HL-60 (cell line): ENCODE measurements at regions not wholly inside any gene's neighbourhood (a gene's known extent, or its start where the extent isn't known, plus 50 kb on each side); places are given as distances from the start of the nearest gene placed in this dataset.

Experiments
- DNase-seq, 2 experiments: peaks; one replicate each; pipeline ENCODE4 v3.0.0-alpha.2; 2010 to 2020; ENCODE audit warnings: low read depth in 1 of 2, low spot score in 1 of 2
- H3K27ac ChIP-seq: fragments of 250-450 bp; sonication (Bioruptor Pico); replicated peaks from 2 replicates; pipeline ENCODE4 v1.5.1; 2020; ENCODE audit warnings: mild to moderate bottlenecking, moderate library complexity
- H3K27me3 ChIP-seq: fragments of 250-450 bp; sonication (Bioruptor Pico); 2 replicates; pipeline ENCODE4 v1.5.1; 2021; ENCODE audit warnings: mild to moderate bottlenecking, moderate library complexity; ENCODE audit not compliant: insufficient read depth, poor library complexity, severe bottlenecking
- H3K4me3 ChIP-seq: replicated peaks from 2 replicates; pipeline ENCODE4 v1.5.1; 2011; ENCODE audit warnings: mild to moderate bottlenecking, control low read depth, low read length; ENCODE audit not compliant: insufficient read depth
- GABPA ChIP-seq: IDR thresholded peaks from 2 replicates; pipeline ENCODE4 v1.6.1; 2012; ENCODE audit warnings: low read depth
- POLR2AphosphoS5 ChIP-seq: IDR thresholded peaks from 2 replicates; pipeline ENCODE4 v1.6.1; 2012; ENCODE audit warnings: low read depth
- SPI1 ChIP-seq: IDR thresholded peaks from 2 replicates; pipeline ENCODE4 v1.6.1; 2012; ENCODE audit warnings: low read depth, mild to moderate bottlenecking, borderline replicate concordance
- TF ChIP-seq, protein P1 (sequence below): IDR thresholded peaks from one replicate; pipeline ENCODE4 v1.5.1; 2011; ENCODE audit warnings: low read length, control low read depth, inconsistent platforms; ENCODE audit not compliant: insufficient read depth
- TF ChIP-seq, protein P2 (sequence below): IDR thresholded peaks from 2 replicates; pipeline ENCODE4 v1.6.1; 2012; ENCODE audit warnings: low read depth; ENCODE audit not compliant: insufficient replicate concordance

DNA sequence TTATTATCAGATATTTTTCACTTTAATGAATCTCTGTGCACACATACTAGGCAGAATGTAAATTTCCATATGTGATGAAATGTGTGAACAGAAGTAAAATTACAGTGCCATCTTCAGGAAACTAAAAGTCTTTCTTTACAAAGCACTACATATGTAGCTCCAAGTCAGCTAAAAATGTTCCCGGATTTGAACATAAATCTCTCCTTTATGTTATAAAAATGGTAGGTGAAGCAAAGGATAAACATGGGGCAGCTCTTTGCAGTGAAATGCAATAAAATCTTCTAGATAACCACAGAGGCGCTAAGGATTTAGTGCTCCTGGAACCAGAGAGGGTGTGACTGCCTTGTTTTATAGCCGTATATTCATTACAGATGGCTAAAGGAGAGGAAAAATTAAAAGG, 104.9 kb upstream of the C7orf33 start:
- no peak for TF ChIP-seq SPI1
- TF ChIP-seq, protein P1, sequence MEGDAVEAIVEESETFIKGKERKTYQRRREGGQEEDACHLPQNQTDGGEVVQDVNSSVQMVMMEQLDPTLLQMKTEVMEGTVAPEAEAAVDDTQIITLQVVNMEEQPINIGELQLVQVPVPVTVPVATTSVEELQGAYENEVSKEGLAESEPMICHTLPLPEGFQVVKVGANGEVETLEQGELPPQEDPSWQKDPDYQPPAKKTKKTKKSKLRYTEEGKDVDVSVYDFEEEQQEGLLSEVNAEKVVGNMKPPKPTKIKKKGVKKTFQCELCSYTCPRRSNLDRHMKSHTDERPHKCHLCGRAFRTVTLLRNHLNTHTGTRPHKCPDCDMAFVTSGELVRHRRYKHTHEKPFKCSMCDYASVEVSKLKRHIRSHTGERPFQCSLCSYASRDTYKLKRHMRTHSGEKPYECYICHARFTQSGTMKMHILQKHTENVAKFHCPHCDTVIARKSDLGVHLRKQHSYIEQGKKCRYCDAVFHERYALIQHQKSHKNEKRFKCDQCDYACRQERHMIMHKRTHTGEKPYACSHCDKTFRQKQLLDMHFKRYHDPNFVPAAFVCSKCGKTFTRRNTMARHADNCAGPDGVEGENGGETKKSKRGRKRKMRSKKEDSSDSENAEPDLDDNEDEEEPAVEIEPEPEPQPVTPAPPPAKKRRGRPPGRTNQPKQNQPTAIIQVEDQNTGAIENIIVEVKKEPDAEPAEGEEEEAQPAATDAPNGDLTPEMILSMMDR, result no peak
- TF ChIP-seq POLR2AphosphoS5, result no peak
- no peak for TF ChIP-seq GABPA
- TF ChIP-seq, protein P2, sequence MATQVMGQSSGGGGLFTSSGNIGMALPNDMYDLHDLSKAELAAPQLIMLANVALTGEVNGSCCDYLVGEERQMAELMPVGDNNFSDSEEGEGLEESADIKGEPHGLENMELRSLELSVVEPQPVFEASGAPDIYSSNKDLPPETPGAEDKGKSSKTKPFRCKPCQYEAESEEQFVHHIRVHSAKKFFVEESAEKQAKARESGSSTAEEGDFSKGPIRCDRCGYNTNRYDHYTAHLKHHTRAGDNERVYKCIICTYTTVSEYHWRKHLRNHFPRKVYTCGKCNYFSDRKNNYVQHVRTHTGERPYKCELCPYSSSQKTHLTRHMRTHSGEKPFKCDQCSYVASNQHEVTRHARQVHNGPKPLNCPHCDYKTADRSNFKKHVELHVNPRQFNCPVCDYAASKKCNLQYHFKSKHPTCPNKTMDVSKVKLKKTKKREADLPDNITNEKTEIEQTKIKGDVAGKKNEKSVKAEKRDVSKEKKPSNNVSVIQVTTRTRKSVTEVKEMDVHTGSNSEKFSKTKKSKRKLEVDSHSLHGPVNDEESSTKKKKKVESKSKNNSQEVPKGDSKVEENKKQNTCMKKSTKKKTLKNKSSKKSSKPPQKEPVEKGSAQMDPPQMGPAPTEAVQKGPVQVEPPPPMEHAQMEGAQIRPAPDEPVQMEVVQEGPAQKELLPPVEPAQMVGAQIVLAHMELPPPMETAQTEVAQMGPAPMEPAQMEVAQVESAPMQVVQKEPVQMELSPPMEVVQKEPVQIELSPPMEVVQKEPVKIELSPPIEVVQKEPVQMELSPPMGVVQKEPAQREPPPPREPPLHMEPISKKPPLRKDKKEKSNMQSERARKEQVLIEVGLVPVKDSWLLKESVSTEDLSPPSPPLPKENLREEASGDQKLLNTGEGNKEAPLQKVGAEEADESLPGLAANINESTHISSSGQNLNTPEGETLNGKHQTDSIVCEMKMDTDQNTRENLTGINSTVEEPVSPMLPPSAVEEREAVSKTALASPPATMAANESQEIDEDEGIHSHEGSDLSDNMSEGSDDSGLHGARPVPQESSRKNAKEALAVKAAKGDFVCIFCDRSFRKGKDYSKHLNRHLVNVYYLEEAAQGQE, result no peak
- H3K27ac ChIP-seq, result no peak overlapping the region
- no peak for DNase-seq
- no peak overlapping the region for H3K4me3 ChIP-seq
- no peaks in the 10 kb centered on the region for H3K27me3 ChIP-seq

DNA sequence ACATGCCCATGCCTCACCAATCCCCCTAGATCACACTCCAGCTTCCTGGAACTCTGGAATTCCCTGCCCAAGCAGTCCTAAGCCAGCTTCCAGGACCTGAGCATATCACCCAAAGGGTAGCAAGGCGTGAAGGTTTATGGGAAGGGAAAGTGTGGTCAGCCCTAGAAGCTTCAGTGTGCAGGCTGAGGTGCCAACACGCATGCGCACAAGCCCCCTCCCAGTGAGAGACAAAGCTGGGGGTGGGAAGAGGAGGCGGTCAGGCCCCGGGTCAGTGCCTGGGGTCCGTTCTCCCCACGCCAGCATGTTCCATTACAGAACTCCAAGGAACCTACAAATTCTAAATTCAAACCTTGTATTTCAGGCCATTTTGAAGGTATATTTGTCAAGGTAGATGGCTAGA, 103.6 kb upstream of the C7orf33 start:
- TF ChIP-seq, protein P1, result no peak
- TF ChIP-seq, protein P2, result no peak
- TF ChIP-seq SPI1, result no peak
- TF ChIP-seq GABPA, result no peak
- no peak for TF ChIP-seq POLR2AphosphoS5
- no peak overlapping the region for H3K27ac ChIP-seq
- H3K4me3 ChIP-seq, result no peak overlapping the region
- no peak for DNase-seq
- H3K27me3 ChIP-seq, result no peaks in the 10 kb centered on the region

DNA sequence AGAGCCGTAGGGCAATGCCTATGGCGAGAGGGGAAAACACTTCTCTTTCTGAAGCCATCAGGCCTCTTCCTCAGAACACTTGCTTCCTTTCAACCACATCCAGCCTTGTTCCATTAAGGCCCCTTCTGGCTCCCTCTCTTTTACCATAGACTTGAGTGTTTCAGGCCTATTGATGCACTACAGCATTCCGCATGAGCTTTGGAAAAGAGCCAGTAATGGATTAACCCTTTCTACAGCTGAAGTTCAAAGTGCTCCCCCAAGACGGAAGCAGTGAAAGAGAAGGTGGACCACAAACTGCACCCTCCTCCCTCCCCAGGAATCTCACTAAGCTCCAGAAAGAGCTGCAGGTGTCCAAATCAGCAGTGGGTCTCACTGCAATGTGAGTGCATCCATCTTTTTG, 102.7 kb upstream of the C7orf33 start:
- H3K27ac ChIP-seq, result no peak overlapping the region
- H3K27me3 ChIP-seq, result no peaks in the 10 kb centered on the region
- no peak for DNase-seq
- no peak overlapping the region for H3K4me3 ChIP-seq
- TF ChIP-seq, protein P1, result no peak
- TF ChIP-seq SPI1, result no peak
- TF ChIP-seq GABPA, result no peak
- TF ChIP-seq, protein P2, result no peak
